ENCODE measurements at regions not wholly inside any gene's neighbourhood (a gene's known extent, or its start where the extent isn't known, plus 50 kb on each side); places are given as distances from the start of the nearest gene placed in this dataset.
"Not testable (repeated sequence)": the region's sequence is repeated elsewhere in the genome, so short reads cannot be mapped to it uniquely, and the experiment has no call there.

GRCh38 chr2:207370646-207371045, 159.1 kb upstream of the CREB1 start:
- DNase-seq (ENCODE audit: low spot score, unreplicated experiment) = no peak
- Mint-ChIP-seq H3K36me3 (ENCODE audit: insufficient read depth) (no peaks in the 10 kb centered on the region), H3K27ac (no peak overlapping the region), H3K4me3 (ENCODE audit: low read depth) (no peak overlapping the region), H3K9me3 (ENCODE audit: low read depth) (peaks cover 5% of the 10 kb centered on the region), H3K4me1 (ENCODE audit: low read depth) (no peaks in the 10 kb centered on the region), H3K27me3 (no peaks in the 10 kb centered on the region)
- no peak for TF ChIP-seq CTCF (IDR thresholded peaks at IDR 0.05; ENCODE audit: unreplicated experiment)

- H3K27ac Mint-ChIP-seq = no peak overlapping the region
- peaks cover 5% of the 10 kb centered on the region for H3K9me3 Mint-ChIP-seq (ENCODE audit: low read depth)
- H3K27me3 Mint-ChIP-seq = no peaks in the 10 kb centered on the region
- no peaks in the 10 kb centered on the region for H3K36me3 Mint-ChIP-seq (ENCODE audit: insufficient read depth)
- no peak overlapping the region for H3K4me3 Mint-ChIP-seq (ENCODE audit: low read depth)
- TF ChIP-seq CTCF (IDR thresholded peaks at IDR 0.05; ENCODE audit: unreplicated experiment) = no peak
- DNase-seq (ENCODE audit: low spot score, unreplicated experiment) = no peak
- H3K4me1 Mint-ChIP-seq (ENCODE audit: low read depth) = no peaks in the 10 kb centered on the region
These were observed 157.9 kb upstream of the CREB1 start for GRCh38 chr2:207371877-207372276.

DNA sequence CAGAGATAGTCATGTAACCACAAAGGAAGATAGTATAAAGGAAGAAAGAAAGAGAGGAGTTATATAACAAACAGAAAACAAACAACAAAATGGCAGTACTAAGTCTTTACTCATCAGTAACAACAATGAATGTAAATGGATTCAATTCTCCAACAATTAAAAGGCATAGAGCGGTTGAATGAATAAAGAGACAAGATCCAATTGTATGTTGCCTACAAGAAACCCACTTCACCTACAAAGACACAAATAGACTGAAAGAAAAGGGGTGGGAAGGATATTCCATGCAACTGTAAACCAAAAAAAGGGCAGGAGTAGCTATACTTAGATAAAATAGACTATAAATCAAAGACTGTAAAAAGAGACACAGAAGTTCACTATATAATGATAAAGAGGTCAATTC, 157.3 kb upstream of the CREB1 start:
- H3K36me3 Mint-ChIP-seq (ENCODE audit: insufficient read depth) = peaks cover 1% of the 10 kb centered on the region
- no peak for DNase-seq (ENCODE audit: low spot score, unreplicated experiment)
- H3K27ac Mint-ChIP-seq = no peak overlapping the region
- H3K27me3 Mint-ChIP-seq = no peaks in the 10 kb centered on the region
- TF ChIP-seq CTCF (IDR thresholded peaks at IDR 0.05; ENCODE audit: unreplicated experiment) = no peak
- H3K4me3 Mint-ChIP-seq (ENCODE audit: low read depth) = no peak overlapping the region
- H3K4me1 Mint-ChIP-seq (ENCODE audit: low read depth) = no peaks in the 10 kb centered on the region
- H3K9me3 Mint-ChIP-seq (ENCODE audit: low read depth) = peaks cover 11% of the 10 kb centered on the region

- H3K4me1 Mint-ChIP-seq (ENCODE audit: low read depth) = no peaks in the 10 kb centered on the region
- H3K36me3 Mint-ChIP-seq (ENCODE audit: insufficient read depth) = peaks cover 6% of the 10 kb centered on the region
- H3K4me3 Mint-ChIP-seq (ENCODE audit: low read depth) = no peak overlapping the region
- DNase-seq (ENCODE audit: low spot score, unreplicated experiment) = no peak
- TF ChIP-seq CTCF (IDR thresholded peaks at IDR 0.05; ENCODE audit: unreplicated experiment) = no peak
- H3K9me3 Mint-ChIP-seq (ENCODE audit: low read depth) = peaks cover 33% of the 10 kb centered on the region
- H3K27me3 Mint-ChIP-seq = no peaks in the 10 kb centered on the region
- no peak overlapping the region for H3K27ac Mint-ChIP-seq
These were observed 154.4 kb upstream of the CREB1 start for GRCh38 chr2:207375207-207375875.

- not testable (repeated sequence) for H3K27me3 Mint-ChIP-seq; H3K36me3 Mint-ChIP-seq (ENCODE audit: insufficient read depth); H3K4me3 Mint-ChIP-seq (ENCODE audit: low read depth); DNase-seq (ENCODE audit: low spot score, unreplicated experiment); H3K4me1 Mint-ChIP-seq (ENCODE audit: low read depth); H3K27ac Mint-ChIP-seq
- peaks cover 43% of the 10 kb centered on the region for H3K9me3 Mint-ChIP-seq (ENCODE audit: low read depth)
These were observed 151.1 kb upstream of the CREB1 start for GRCh38 chr2:207378620-207379019.

- Mint-ChIP-seq H3K27me3 (no peaks in the 10 kb centered on the region), H3K9me3 (ENCODE audit: low read depth) (peaks cover 23% of the 10 kb centered on the region), H3K4me3 (ENCODE audit: low read depth) (no peak overlapping the region), H3K4me1 (ENCODE audit: low read depth) (no peaks in the 10 kb centered on the region), H3K36me3 (ENCODE audit: insufficient read depth) (peaks cover 1% of the 10 kb centered on the region), H3K27ac (no peak overlapping the region)
- no peak for DNase-seq (ENCODE audit: low spot score, unreplicated experiment)
- TF ChIP-seq CTCF (IDR thresholded peaks at IDR 0.05; ENCODE audit: unreplicated experiment) = no peak
These were observed 144.7 kb upstream of the CREB1 start for GRCh38 chr2:207385076-207385475.
